HepG2 (cell line): ENCODE measurements at regions not wholly inside any gene's neighbourhood (a gene's known extent, or its start where the extent isn't known, plus 50 kb on each side); places are given as distances from the start of the nearest gene placed in this dataset.

Source experiments
- TF ChIP-seq, protein P1 (sequence below): sonication (generic); formaldehyde crosslinking; IDR thresholded peaks from one replicate; pipeline ENCODE4 v1.5.1; 2020; ENCODE audit warnings: mild to moderate bottlenecking, missing genetic modification reagents; ENCODE audit errors: not compliant biosample characterization

- TF ChIP-seq, protein P1, sequence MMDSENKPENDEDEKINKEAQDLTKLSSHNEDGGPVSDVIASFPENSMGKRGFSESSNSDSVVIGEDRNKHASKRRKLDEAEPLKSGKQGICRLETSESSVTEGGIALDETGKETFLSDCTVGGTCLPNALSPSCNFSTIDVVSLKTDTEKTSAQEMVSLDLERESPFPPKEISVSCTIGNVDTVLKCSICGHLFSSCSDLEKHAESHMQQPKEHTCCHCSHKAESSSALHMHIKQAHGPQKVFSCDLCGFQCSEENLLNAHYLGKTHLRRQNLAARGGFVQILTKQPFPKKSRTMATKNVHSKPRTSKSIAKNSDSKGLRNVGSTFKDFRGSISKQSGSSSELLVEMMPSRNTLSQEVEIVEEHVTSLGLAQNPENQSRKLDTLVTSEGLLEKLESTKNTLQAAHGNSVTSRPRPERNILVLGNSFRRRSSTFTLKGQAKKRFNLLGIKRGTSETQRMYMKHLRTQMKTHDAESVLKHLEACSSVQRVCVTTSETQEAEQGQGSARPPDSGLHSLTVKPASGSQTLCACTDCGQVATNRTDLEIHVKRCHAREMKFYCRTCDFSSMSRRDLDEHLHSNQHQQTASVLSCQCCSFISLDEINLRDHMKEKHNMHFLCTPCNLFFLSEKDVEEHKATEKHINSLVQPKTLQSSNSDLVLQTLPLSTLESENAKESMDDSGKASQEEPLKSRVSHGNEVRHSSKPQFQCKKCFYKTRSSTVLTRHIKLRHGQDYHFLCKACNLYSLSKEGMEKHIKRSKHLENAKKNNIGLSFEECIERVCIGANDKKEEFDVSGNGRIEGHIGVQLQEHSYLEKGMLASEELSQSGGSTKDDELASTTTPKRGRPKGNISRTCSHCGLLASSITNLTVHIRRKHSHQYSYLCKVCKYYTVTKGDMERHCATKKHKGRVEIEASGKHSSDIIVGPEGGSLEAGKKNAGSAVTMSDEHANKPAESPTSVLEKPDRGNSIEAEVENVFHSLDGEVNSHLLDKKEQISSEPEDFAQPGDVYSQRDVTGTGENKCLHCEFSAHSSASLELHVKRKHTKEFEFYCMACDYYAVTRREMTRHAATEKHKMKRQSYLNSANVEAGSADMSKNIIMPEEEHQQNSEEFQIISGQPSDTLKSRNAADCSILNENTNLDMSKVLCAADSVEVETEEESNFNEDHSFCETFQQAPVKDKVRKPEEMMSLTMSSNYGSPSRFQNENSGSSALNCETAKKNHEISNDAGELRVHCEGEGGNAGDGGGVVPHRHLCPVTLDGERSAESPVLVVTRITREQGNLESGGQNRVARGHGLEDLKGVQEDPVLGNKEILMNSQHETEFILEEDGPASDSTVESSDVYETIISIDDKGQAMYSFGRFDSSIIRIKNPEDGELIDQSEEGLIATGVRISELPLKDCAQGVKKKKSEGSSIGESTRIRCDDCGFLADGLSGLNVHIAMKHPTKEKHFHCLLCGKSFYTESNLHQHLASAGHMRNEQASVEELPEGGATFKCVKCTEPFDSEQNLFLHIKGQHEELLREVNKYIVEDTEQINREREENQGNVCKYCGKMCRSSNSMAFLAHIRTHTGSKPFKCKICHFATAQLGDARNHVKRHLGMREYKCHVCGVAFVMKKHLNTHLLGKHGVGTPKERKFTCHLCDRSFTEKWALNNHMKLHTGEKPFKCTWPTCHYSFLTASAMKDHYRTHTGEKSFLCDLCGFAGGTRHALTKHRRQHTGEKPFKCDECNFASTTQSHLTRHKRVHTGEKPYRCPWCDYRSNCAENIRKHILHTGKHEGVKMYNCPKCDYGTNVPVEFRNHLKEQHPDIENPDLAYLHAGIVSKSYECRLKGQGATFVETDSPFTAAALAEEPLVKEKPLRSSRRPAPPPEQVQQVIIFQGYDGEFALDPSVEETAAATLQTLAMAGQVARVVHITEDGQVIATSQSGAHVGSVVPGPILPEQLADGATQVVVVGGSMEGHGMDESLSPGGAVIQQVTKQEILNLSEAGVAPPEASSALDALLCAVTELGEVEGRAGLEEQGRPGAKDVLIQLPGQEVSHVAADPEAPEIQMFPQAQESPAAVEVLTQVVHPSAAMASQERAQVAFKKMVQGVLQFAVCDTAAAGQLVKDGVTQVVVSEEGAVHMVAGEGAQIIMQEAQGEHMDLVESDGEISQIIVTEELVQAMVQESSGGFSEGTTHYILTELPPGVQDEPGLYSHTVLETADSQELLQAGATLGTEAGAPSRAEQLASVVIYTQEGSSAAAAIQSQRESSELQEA (CRISPR knock-in tag) = no peak
Observed at GRCh38 chr10:14405076-14406065, 74.6 kb upstream of the FRMD4A start (continued).
